OCI-LY3 (cell line): ENCODE measurements at regions not wholly inside any gene's neighbourhood (a gene's known extent, or its start where the extent isn't known, plus 50 kb on each side); places are given as distances from the start of the nearest gene placed in this dataset.

ENCODE experiments used
- CTCF ChIP-seq: fragments of 200-600, 300-600 bp; sonication (generic); IDR thresholded peaks from 2 replicates; pipeline ENCODE4 v1.5.1; 2014; ENCODE audit warnings: antibody characterized with exemption, low read length, low read depth
- EZH2phosphoT487 ChIP-seq: fragments of 200-600 bp; shearing (Covaris generic); IDR thresholded peaks from 2 replicates; pipeline ENCODE4 v1.6.1; 2018; ENCODE audit warnings: antibody characterized with exemption, mixed run types, low read depth

GRCh38 chr3:74842649-74843048, 228.2 kb upstream of the CNTN3 start:
- TF ChIP-seq CTCF (no peak), EZH2phosphoT487 (no peak)
